OCI-M1 (cell line): ENCODE measurements at regions not wholly inside any gene's neighbourhood (a gene's known extent, or its start where the extent isn't known, plus 50 kb on each side); places are given as distances from the start of the nearest gene placed in this dataset.
A peak's percentile ranks its signal among the peaks of the same experiment; 100 is the strongest.
"Not testable (repeated sequence)": the region's sequence is repeated elsewhere in the genome, so short reads cannot be mapped to it uniquely, and the experiment has no call there.

ENCODE experiments used
- DNase-seq: peaks from one replicate; lab custom pipeline; 2025; lab: John Stamatoyannopoulos, UW

- DNase-seq, result no peak
Observed at GRCh38 chr5:53219174-53219573, 109.6 kb upstream of the MOCS2 start.

GRCh38 chr5:53219610-53220009, 110.1 kb upstream of the MOCS2 start:
- DNase-seq, result no peak

- no peak for DNase-seq
Observed at GRCh38 chr5:53233645-53234405, 124.3 kb upstream of the MOCS2 start.

DNA sequence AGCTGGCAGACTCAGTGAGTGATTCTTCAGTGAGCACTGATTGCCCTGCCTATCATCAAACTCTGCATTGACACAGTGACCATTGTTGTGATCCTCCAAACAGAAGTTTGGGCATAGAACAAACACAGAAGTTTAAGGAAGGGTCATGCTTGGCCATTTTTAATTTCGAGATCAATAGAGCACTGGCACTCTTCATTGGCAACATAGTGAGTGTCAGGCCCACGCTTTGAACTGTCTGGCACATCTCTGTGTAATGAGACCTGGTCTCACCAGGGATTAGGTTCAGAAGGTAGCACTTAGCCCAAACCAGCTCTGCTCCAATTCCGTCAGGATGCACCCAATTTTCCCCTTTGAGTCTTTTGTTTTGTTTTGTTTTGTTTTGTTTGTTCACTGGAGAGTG, 127.1 kb upstream of the MOCS2 start:
- no peak for DNase-seq

DNA sequence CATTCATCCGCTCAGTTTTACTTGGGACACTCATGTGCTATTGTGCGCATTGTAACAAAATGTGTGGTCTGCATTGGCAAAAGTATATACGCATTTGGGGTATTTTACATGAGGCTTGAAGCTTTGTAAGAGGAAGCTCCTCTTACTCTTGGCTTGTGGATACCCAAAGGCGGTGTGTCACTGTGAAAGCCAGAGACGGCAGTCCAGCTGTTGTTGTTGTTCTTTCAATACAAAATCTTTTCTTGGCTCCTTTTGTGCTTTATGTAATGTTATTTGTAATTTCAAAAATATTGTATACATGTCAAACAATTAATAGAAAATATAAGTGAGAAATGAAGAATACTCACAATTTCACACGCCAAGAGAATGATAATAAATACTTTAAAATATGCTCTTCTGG, 128.3 kb upstream of the MOCS2 start:
- DNase-seq, result no peak

GRCh38 chr5:53239301-53239990, 129.9 kb upstream of the MOCS2 start:
- no peak for DNase-seq

GRCh38 chr5:53240661-53241060, 131.1 kb upstream of the MOCS2 start:
- DNase-seq, result no peak

- no peak for DNase-seq
Observed at GRCh38 chr5:53241572-53241971, 132.0 kb upstream of the MOCS2 start.

- peak; percentile 6 for DNase-seq
Observed at GRCh38 chr5:53243403-53243802, 133.8 kb upstream of the MOCS2 start.

DNA sequence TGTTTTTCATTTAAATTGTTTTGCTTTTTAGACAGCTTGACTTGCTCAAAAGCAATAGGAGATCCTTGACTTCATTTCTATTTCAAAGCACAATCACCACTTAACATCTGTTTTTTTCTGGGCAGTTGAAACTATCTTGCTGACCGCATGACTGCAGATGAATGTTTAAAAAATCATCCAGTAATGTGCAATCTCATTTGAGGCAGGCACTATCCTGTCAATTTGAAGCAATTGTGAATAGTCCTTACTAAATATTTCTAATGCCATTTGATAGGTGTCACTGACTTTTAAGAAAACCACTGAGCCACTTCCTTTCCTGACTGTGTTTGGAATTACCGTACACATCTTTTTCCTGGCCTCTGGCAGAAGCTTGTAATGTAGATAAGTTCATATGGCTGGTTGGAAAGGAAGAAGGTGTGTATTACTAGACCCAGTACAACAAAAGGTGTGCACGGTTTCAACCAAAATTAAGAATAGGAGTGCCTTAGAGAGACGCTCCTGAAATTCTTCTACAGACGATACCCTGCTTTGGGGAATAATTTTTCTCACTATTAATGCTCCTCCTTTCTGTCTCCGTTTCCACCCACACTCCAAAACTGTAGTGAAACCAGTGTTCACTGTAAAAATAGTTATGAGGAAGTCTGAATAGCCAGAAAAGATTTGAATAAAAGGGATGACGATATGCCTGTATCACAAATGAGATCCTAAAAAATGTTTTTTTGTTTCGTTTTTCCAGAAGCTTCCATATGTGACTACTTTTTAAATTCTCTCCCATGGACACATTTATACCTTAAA, 136.7 kb upstream of the MOCS2 start:
- peak; percentile 92 for DNase-seq

GRCh38 chr5:53249529-53250200, 140.1 kb upstream of the MOCS2 start:
- no peak for DNase-seq

DNA sequence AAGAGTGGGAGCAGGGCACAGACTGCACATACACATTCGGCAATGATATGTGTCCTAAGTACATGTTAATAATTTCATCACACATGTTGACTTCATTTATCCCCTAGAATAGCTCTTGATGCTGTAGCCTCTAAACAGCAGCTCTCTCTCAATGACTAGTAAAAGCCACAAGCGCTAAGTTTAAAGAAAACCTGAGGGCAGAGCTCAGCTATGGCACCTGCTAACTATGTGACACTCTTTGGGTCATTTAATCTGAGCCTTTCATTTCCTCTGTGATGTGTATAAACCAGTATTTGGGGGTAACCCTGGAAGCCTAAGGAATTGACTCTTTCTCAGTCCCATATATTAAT, 140.6 kb upstream of the MOCS2 start:
- DNase-seq, result no peak

GRCh38 chr5:53253421-53253871, 143.9 kb upstream of the MOCS2 start:
- peak; percentile 86 for DNase-seq

DNA sequence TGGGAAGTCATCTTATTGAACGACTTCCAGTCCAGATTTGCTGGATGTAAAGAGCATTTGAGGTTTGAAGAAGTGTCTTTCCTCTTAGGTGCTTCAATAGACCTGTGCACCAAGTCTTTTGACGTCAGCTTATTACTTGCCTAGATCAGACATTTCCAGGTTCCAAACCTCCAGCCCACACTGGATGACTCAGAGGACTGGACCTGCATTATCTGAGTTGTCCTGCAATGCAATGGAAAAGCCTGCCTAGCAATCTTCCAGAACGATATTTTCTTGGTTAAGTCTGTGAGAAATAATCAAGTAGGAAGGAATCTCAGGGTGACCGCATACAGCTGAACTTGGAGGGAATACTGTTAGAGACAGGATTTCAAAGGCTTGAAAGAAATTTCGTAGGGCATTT, 147.2 kb upstream of the MOCS2 start:
- DNase-seq, result no peak

DNA sequence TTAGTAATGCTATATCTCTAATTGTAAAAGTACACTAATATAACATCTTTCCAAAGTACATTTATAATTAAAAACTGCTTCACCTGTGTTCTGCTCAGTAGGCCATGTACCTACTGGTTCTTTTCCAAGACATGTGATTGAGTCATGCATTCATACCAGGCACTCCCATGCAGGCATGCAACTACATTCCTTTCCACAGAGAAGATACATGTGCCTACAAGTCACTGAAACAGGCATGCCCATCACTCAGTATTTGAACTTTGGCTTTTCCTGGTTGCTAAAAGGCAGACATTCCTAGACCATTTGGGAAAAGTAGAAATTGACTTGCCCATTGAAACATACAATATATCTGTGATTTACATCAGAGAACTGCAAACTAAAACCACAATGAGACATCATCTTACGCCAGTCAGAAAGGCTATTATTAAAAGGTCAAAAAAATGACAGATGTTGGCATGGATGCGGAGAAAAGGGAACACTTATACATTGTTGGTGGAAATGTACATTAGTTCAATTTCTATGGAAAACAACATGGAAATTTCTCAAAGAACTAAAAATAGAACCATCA, 148.3 kb upstream of the MOCS2 start:
- no peak for DNase-seq

DNA sequence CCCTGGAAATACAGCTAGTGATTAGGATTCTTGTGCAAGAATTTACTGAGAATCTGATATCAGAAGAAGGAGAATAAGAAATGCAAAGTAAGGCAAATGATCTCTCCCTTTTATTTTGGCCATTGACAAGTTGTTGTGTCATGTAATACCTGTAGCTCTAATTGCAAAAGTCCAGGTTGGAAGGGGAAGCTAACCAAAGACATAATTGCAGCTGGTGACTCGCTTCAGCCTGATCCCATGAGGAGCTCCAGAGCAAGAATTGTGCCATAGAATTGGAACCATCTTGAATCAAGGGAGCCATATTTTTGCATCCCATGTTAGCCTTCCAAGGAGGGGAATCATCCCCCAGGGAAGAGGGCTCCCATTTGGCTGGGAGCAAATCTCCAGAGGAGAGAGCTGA, 149.6 kb upstream of the MOCS2 start:
- DNase-seq, result no peak

GRCh38 chr5:53260446-53260845, 150.9 kb upstream of the MOCS2 start:
- no peak for DNase-seq

GRCh38 chr5:53261245-53261644, 151.7 kb upstream of the MOCS2 start:
- no peak for DNase-seq

GRCh38 chr5:53262348-53262970, 152.9 kb upstream of the MOCS2 start:
- DNase-seq, result peak; percentile 41

DNA sequence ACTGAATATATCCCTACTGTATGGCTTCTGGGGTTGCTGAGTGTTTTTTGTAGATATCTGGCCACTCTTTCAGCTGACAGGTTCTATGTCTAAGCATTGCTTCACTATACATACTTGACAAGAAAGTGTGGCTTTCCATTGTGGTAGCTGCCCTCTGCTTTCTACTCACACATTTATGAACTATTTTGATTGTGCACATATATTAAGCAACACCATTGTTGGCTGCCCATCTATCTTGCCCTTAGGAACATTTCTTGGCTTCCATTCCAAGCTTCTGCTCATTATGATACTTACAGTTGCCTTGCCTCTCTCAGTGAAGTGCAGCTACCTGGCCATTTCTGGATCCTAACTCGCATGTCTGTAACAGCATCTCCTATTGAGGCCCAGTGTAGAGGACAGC, 153.6 kb upstream of the MOCS2 start:
- DNase-seq, result no peak

- no peak for DNase-seq
Observed at GRCh38 chr5:53265043-53265442, 155.5 kb upstream of the MOCS2 start.

- DNase-seq, result not testable (repeated sequence)
Observed at GRCh38 chr5:53268241-53268640, 158.7 kb upstream of the MOCS2 start.
